Smooth muscle cell (in vitro differentiated cells): ENCODE measurements at regions not wholly inside any gene's neighbourhood (a gene's known extent, or its start where the extent isn't known, plus 50 kb on each side); places are given as distances from the start of the nearest gene placed in this dataset.

Experiments used
- DNase-seq: peaks from one replicate; lab custom pipeline; 2025; ENCODE audit not compliant: unreplicated experiment; lab: John Stamatoyannopoulos, UW
- H2AFZ ChIP-seq: fragments of 200-600 bp; sonication (generic); 2 replicates; pipeline ENCODE4 v1.6.0; 2016; ENCODE audit warnings: antibody characterized with exemption, low read depth, mild to moderate bottlenecking
- H3F3A ChIP-seq: fragments of 200-600 bp; sonication (generic); 2 replicates; pipeline ENCODE4 v1.6.0; 2017; ENCODE audit warnings: antibody characterized with exemption, low read depth
- H3K27ac ChIP-seq: fragments of 200-600 bp; sonication (generic); 2 replicates; pipeline ENCODE4 v1.5.1; 2016; ENCODE audit warnings: low read depth, mild to moderate bottlenecking
- H3K27me3 ChIP-seq: fragments of 200-600 bp; sonication (generic); 2 replicates; pipeline ENCODE4 v1.6.1; 2016; ENCODE audit warnings: low read depth, mild to moderate bottlenecking
- H3K36me3 ChIP-seq: fragments of 200-600 bp; sonication (generic); 2 replicates; pipeline ENCODE4 v1.5.1; 2016; ENCODE audit warnings: low read depth
- H3K4me1 ChIP-seq: fragments of 200-600 bp; sonication (generic); 2 replicates; pipeline ENCODE4 v1.5.1; 2016; ENCODE audit warnings: low read depth
- H3K4me2 ChIP-seq: fragments of 200-600 bp; sonication (generic); 2 replicates; pipeline ENCODE4 v1.6.0; 2016; ENCODE audit warnings: mild to moderate bottlenecking
- H3K4me3 ChIP-seq: fragments of 200-600 bp; sonication (generic); 2 replicates; pipeline ENCODE4 v1.5.1; 2016; ENCODE audit warnings: mild to moderate bottlenecking
- H3K79me2 ChIP-seq: fragments of 200-600 bp; sonication (generic); 2 replicates; pipeline ENCODE4 v1.6.0; 2016; ENCODE audit warnings: low read depth, mild to moderate bottlenecking
- H3K9ac ChIP-seq: fragments of 200-600 bp; sonication (generic); 2 replicates; pipeline ENCODE4 v1.6.0; 2016; ENCODE audit warnings: low read depth
- H3K9me3 ChIP-seq: fragments of 200-600 bp; sonication (generic); replicated peaks from 2 replicates; pipeline ENCODE4 v1.5.1; 2016; ENCODE audit warnings: low read depth
- H4K20me1 ChIP-seq: fragments of 200-600 bp; sonication (generic); 2 replicates; pipeline ENCODE4 v1.6.0; 2016; ENCODE audit warnings: low read depth
- WGBS: methylation state at CpG from one replicate; pipeline ENCODE4 v1.1.7; 2016; ENCODE audit warnings: low lambda C conversion rate; 5-methylcytosine and 5-hydroxymethylcytosine counted together
- TF ChIP-seq, protein P1 (sequence below): fragments of 200-600 bp; sonication (generic); IDR thresholded peaks from 2 replicates; pipeline ENCODE4 v1.5.1; 2017; ENCODE audit warnings: borderline replicate concordance, mild to moderate bottlenecking, antibody characterized with exemption; ENCODE audit not compliant: insufficient read depth, poor library complexity, severe bottlenecking

DNA sequence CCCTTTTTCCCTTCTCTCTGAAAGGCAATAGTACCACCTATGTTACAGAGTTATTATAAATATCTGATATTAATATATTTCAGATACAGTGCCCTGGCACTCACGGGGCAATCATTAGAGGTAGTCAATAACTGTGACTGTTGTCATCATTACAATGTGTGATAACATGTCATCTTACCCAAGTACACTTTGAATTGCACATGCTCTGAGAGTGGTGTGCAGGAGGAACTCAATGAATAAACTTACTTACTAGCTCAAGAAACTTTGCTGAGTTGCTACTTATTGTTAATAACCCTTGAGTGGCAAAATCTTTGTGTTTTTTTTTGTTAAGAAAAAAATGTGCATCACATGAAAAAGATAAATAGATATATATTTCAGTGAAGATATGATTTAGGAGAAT is 275.1 kb upstream of the RASGEF1B start:
- Histone ChIP-seq H3K27ac (no peak overlapping the region), H3K4me1 (no peaks in the 10 kb centered on the region), H4K20me1 (no peaks in the 10 kb centered on the region), H3K9ac (no peak overlapping the region), H3K4me2 (no peak overlapping the region), H3K9me3 (no peaks in the 10 kb centered on the region), H3K4me3 (no peak overlapping the region), H3F3A (no peaks in the 10 kb centered on the region), H3K27me3 (no peaks in the 10 kb centered on the region), H3K79me2 (no peaks in the 10 kb centered on the region), H2AFZ (no peak overlapping the region), H3K36me3 (no peaks in the 10 kb centered on the region)
- 100% methylated on average over 1 of the region's 1 CpG for WGBS
- no peak for DNase-seq
- TF ChIP-seq, protein P1, sequence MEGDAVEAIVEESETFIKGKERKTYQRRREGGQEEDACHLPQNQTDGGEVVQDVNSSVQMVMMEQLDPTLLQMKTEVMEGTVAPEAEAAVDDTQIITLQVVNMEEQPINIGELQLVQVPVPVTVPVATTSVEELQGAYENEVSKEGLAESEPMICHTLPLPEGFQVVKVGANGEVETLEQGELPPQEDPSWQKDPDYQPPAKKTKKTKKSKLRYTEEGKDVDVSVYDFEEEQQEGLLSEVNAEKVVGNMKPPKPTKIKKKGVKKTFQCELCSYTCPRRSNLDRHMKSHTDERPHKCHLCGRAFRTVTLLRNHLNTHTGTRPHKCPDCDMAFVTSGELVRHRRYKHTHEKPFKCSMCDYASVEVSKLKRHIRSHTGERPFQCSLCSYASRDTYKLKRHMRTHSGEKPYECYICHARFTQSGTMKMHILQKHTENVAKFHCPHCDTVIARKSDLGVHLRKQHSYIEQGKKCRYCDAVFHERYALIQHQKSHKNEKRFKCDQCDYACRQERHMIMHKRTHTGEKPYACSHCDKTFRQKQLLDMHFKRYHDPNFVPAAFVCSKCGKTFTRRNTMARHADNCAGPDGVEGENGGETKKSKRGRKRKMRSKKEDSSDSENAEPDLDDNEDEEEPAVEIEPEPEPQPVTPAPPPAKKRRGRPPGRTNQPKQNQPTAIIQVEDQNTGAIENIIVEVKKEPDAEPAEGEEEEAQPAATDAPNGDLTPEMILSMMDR: no peak

DNA sequence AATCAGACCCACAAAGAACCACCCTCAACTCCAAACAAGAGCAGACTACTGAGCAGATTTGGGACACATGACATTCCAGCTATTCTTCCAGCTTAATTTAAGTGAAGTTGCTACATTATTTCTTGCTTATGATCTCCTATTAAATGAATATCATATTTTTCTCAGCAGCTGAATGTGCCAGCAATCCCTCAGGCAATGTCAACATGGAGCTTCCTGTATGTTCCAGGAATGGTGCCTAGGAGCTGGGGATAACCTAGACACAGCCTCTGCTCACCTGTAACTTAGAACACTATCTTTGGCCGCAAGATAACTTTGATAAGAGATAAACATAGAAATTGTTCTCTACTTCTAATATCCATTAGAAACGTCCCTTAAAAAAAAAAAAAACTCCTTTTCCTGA is 274.4 kb upstream of the RASGEF1B start:
- no peak overlapping the region for H3K4me3 ChIP-seq
- H3K4me2 ChIP-seq: no peak overlapping the region
- no peaks in the 10 kb centered on the region for H4K20me1 ChIP-seq
- TF ChIP-seq, protein P1: no peak
- no peak overlapping the region for H3K27ac ChIP-seq
- no peaks in the 10 kb centered on the region for H3K36me3 ChIP-seq
- H3K79me2 ChIP-seq: no peaks in the 10 kb centered on the region
- H3F3A ChIP-seq: no peaks in the 10 kb centered on the region
- no peak for DNase-seq
- no peaks in the 10 kb centered on the region for H3K9me3 ChIP-seq
- H2AFZ ChIP-seq: no peak overlapping the region
- 69% methylated on average over 2 of the region's 2 CpGs for WGBS
- H3K27me3 ChIP-seq: no peaks in the 10 kb centered on the region
- H3K9ac ChIP-seq: no peak overlapping the region
- H3K4me1 ChIP-seq: no peaks in the 10 kb centered on the region

DNA sequence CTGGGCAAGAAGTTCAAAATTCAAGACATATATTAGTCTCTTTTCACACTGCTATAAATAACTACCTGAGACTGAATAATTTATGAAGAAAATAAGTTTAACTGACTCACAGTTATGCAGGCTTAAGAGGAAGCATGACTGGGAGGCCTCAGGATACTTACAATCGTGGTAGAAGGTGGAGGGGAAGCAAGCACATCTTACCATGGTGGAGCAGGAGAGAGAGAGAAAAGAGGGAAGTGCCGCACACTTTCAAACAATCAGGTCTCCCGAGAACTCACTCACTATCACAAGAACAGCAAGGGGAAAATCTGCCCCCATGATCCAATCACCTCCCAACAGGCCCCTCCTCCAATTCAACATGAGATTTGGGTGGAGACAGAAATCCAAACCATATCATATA is 273.3 kb upstream of the RASGEF1B start:
- no peaks in the 10 kb centered on the region for H3K36me3 ChIP-seq
- no peak overlapping the region for H3K4me2 ChIP-seq
- TF ChIP-seq, protein P1: no peak
- no peak overlapping the region for H3K27ac ChIP-seq
- H3K79me2 ChIP-seq: no peaks in the 10 kb centered on the region
- H3K27me3 ChIP-seq: no peaks in the 10 kb centered on the region
- H3K4me1 ChIP-seq: no peaks in the 10 kb centered on the region
- H3K9ac ChIP-seq: no peak overlapping the region
- no peak overlapping the region for H2AFZ ChIP-seq
- 55% methylated on average over 3 of the region's 3 CpGs for WGBS
- H3F3A ChIP-seq: no peaks in the 10 kb centered on the region
- no peak overlapping the region for H3K4me3 ChIP-seq
- no peaks in the 10 kb centered on the region for H3K9me3 ChIP-seq
- H4K20me1 ChIP-seq: no peaks in the 10 kb centered on the region
- no peak for DNase-seq

DNA sequence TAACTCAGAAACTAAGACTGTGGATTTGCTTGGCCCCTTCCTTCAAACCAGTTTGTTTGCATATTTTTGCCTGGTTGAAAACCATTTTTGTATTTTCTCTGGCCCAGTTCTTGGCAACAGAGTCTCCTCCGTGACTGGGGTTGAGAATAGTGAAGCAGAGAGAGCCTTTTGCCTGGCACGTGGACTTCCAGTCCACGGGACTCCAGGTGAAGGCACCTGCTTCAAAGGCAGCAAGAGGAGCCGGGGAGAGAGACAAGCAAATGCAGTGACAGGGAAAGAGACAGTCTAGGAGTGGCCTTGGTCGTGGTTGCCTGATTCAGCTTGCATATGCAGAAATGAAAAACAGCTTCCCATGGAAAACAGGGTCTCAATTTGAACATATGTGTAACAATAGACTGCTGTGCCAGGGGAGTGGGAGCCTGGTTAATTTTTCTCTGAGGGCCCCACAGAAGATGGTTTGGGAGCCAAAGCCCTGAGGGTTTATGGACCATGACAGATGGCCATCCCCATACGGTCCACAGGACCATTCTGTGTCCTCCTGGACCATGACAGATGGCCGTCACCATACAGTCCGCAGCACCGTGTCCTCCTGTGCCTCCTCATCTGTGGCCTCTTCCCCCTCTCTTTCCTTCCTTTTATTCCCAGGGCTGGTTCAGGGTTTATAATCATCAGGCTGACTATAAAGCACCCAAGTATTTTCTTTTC is 272.2 kb upstream of the RASGEF1B start:
- peak overlapping the region; percentile 56 for H2AFZ ChIP-seq
- H3K27ac ChIP-seq: no peak overlapping the region
- H3K79me2 ChIP-seq: no peaks in the 10 kb centered on the region
- no peaks in the 10 kb centered on the region for H3K4me1 ChIP-seq
- H3K27me3 ChIP-seq: no peaks in the 10 kb centered on the region
- H3K4me2 ChIP-seq: peak overlapping the region; percentile 4
- no peak overlapping the region for H3K4me3 ChIP-seq
- no peak overlapping the region for H3K9ac ChIP-seq
- TF ChIP-seq, protein P1: no peak
- no peaks in the 10 kb centered on the region for H4K20me1 ChIP-seq
- H3K9me3 ChIP-seq: no peaks in the 10 kb centered on the region
- WGBS: 81% methylated on average over 9 of the region's 9 CpGs
- no peaks in the 10 kb centered on the region for H3K36me3 ChIP-seq
- no peak for DNase-seq
- no peaks in the 10 kb centered on the region for H3F3A ChIP-seq
